H9 (cell line): ENCODE measurements at regions not wholly inside any gene's neighbourhood (a gene's known extent, or its start where the extent isn't known, plus 50 kb on each side); places are given as distances from the start of the nearest gene placed in this dataset.

ENCODE experiments used
- DNase-seq: peaks from one replicate; pipeline ENCODE4 v3.0.0-alpha.2; 2017
- H2AFZ ChIP-seq: one replicate; pipeline ENCODE4 v1.6.1; 2013; ENCODE audit warnings: mild to moderate bottlenecking, low read length, control low read depth, moderate library complexity
- H2AK5ac ChIP-seq: 2 replicates; pipeline ENCODE4 v1.6.1; 2013; ENCODE audit warnings: low read length, control low read depth, mixed read lengths; ENCODE audit not compliant: insufficient read length
- H2BK120ac ChIP-seq: one replicate; pipeline ENCODE4 v1.6.1; 2013; ENCODE audit warnings: low read depth, mild to moderate bottlenecking, low read length, control low read depth, inconsistent platforms; ENCODE audit not compliant: poor library complexity, severe bottlenecking
- H2BK12ac ChIP-seq: 2 replicates; pipeline ENCODE4 v1.6.1; 2013; ENCODE audit warnings: low read length, control low read depth, mixed read lengths, low read depth; ENCODE audit not compliant: insufficient read length
- H2BK15ac ChIP-seq: 2 replicates; pipeline ENCODE4 v1.6.1; 2013; ENCODE audit warnings: low read depth, low read length, control low read depth
- H2BK20ac ChIP-seq: one replicate; pipeline ENCODE4 v1.6.1; 2013; ENCODE audit warnings: low read depth, mild to moderate bottlenecking, low read length, control low read depth, inconsistent platforms; ENCODE audit not compliant: poor library complexity, severe bottlenecking
- H2BK5ac ChIP-seq: 2 replicates; pipeline ENCODE4 v1.6.1; 2013; ENCODE audit warnings: low read length, control low read depth, mixed read lengths; ENCODE audit not compliant: insufficient read length
- H3K14ac ChIP-seq: 2 replicates; pipeline ENCODE4 v1.6.1; 2013; ENCODE audit warnings: low read length, control low read depth; ENCODE audit not compliant: insufficient read depth
- H3K18ac ChIP-seq: 2 replicates; pipeline ENCODE4 v1.6.1; 2013; ENCODE audit warnings: low read depth, mild to moderate bottlenecking, mixed read lengths, low read length, control low read depth; ENCODE audit not compliant: insufficient read length
- H3K23ac ChIP-seq: 2 replicates; pipeline ENCODE4 v1.6.1; 2013; ENCODE audit warnings: low read length, control low read depth, mixed read lengths, low read depth; ENCODE audit not compliant: insufficient read length
- H3K23me2 ChIP-seq: 2 replicates; pipeline ENCODE4 v1.6.1; 2013; ENCODE audit warnings: low read depth, mild to moderate bottlenecking, mixed read lengths, low read length, control low read depth; ENCODE audit not compliant: insufficient read length, poor library complexity, severe bottlenecking
- H3K27ac ChIP-seq: 2 replicates; pipeline ENCODE4 v1.5.1; 2013; ENCODE audit warnings: low read length, control low read depth, mixed read lengths, low read depth; ENCODE audit not compliant: insufficient read length
- H3K27me3 ChIP-seq: 2 replicates; pipeline ENCODE4 v1.6.1; 2013; ENCODE audit warnings: low read length, control low read depth, inconsistent platforms; ENCODE audit not compliant: insufficient read depth
- H3K4ac ChIP-seq: 2 replicates; pipeline ENCODE4 v1.6.1; 2013; ENCODE audit warnings: low read depth, mild to moderate bottlenecking, control low read depth, inconsistent platforms, low read length, moderate library complexity
- H3K4me1 ChIP-seq: 2 replicates; pipeline ENCODE4 v1.6.1; 2013; ENCODE audit warnings: low read length, control low read depth, inconsistent platforms; ENCODE audit not compliant: insufficient read depth
- H3K4me2 ChIP-seq: 2 replicates; pipeline ENCODE4 v1.6.1; 2013; ENCODE audit warnings: low read length, control low read depth, mixed read lengths; ENCODE audit not compliant: insufficient read length, insufficient read depth
- H3K56ac ChIP-seq: 2 replicates; pipeline ENCODE4 v1.6.1; 2013; ENCODE audit warnings: low read depth, mild to moderate bottlenecking, mixed read lengths, low read length, control low read depth; ENCODE audit not compliant: insufficient read length
- H3K79me1 ChIP-seq: 2 replicates; pipeline ENCODE4 v1.6.1; 2013; ENCODE audit warnings: low read depth, mild to moderate bottlenecking, moderate library complexity, low read length, control low read depth, inconsistent platforms; ENCODE audit not compliant: insufficient read depth, poor library complexity, severe bottlenecking
- H3K79me2 ChIP-seq: 2 replicates; pipeline ENCODE4 v1.6.1; 2013; ENCODE audit warnings: low read length, control low read depth, inconsistent platforms; ENCODE audit not compliant: insufficient read depth
- H3K9ac ChIP-seq: 2 replicates; pipeline ENCODE4 v1.6.1; 2013; ENCODE audit warnings: low read length, control low read depth, mixed read lengths; ENCODE audit not compliant: insufficient read length; ENCODE audit errors: extremely low read depth
- H3K9me3 ChIP-seq: one replicate; pipeline ENCODE4 v1.6.1; 2013; ENCODE audit warnings: low read depth, low read length, inconsistent platforms; ENCODE audit not compliant: control insufficient read depth
- H3T11ph ChIP-seq: one replicate; pipeline ENCODE4 v1.6.1; 2013; ENCODE audit warnings: mild to moderate bottlenecking, low read length, control low read depth, inconsistent platforms
- H4K20me1 ChIP-seq: one replicate; pipeline ENCODE4 v1.6.1; 2013; ENCODE audit not compliant: control insufficient read depth, insufficient read length, insufficient read depth
- H4K5ac ChIP-seq: 2 replicates; pipeline ENCODE4 v1.6.1; 2013; ENCODE audit warnings: low read depth, mild to moderate bottlenecking, mixed read lengths, low read length, control low read depth; ENCODE audit not compliant: insufficient read length
- H4K8ac ChIP-seq: replicated peaks from 2 replicates; pipeline ENCODE4 v1.6.1; 2013; ENCODE audit warnings: low read length, control low read depth, mixed read lengths, low read depth; ENCODE audit not compliant: insufficient read length
- H4K91ac ChIP-seq: 2 replicates; pipeline ENCODE4 v1.6.1; 2013; ENCODE audit warnings: low read depth, mild to moderate bottlenecking, moderate library complexity, mixed read lengths, low read length, control low read depth; ENCODE audit not compliant: insufficient read length
- H3K27ac Mint-ChIP-seq, 3 experiments: 2 replicates in 2 of 3; 3 replicates in 1 of 3; pipeline ENCODE4 v1.8.0; 2020 to 2021; ENCODE audit warnings: mixed read lengths in 3 of 3, mild to moderate bottlenecking in 1 of 3, moderate library complexity in 1 of 3
- H3K27me3 Mint-ChIP-seq: 2 replicates; pipeline ENCODE4 v1.8.0; 2021; ENCODE audit warnings: low read depth, mild to moderate bottlenecking, moderate library complexity, mixed read lengths
- H3K36me3 Mint-ChIP-seq, 3 experiments: 2 replicates in 2 of 3; 3 replicates in 1 of 3; pipeline ENCODE4 v1.8.0; 2020 to 2021; ENCODE audit warnings: low read depth in 3 of 3, mixed read lengths in 3 of 3; ENCODE audit not compliant: insufficient read depth in 1 of 3
- H3K4me1 Mint-ChIP-seq, 2 experiments: 2 replicates each; pipeline ENCODE4 v1.8.0; 2020; ENCODE audit warnings: mixed read lengths in 2 of 2
- H3K4me3 Mint-ChIP-seq, 2 experiments: 2 replicates in 1 of 2; 3 replicates in 1 of 2; pipeline ENCODE4 v1.8.0; 2020 to 2021; ENCODE audit warnings: mild to moderate bottlenecking in 2 of 2, mixed read lengths in 2 of 2, moderate library complexity in 1 of 2
- H3K9me3 Mint-ChIP-seq, 2 experiments: 2 replicates in 1 of 2; 3 replicates in 1 of 2; pipeline ENCODE4 v1.8.0; 2020; ENCODE audit warnings: mild to moderate bottlenecking in 2 of 2, mixed read lengths in 2 of 2, moderate library complexity in 1 of 2
- CTCF ChIP-seq: fragments of 200-600 bp; sonication (generic); conservative IDR thresholded peaks from 3 replicates; pipeline ENCODE4 v1.8.0; 2021; ENCODE audit warnings: antibody characterized with exemption, mild to moderate bottlenecking
- WGBS: extraction: QIAGEN DNeasy Blood & Tissue Kit; methylation state at CpG from one replicate; pipeline ENCODE4 v1.1.7; 2013; ENCODE audit warnings: missing lambda C conversion rate, low lambda C conversion rate, mixed read lengths; ENCODE audit not compliant: insufficient read length; ENCODE audit errors: extremely low coverage; 5-methylcytosine and 5-hydroxymethylcytosine counted together

- Histone ChIP-seq H3K79me1 (no peaks in the 10 kb centered on the region), H3K14ac (no peak overlapping the region), H3K23ac (no peak overlapping the region), H2BK20ac (no peak overlapping the region), H4K20me1 (no peaks in the 10 kb centered on the region), H3K27ac (no peak overlapping the region), H2BK120ac (no peak overlapping the region), H2BK12ac (no peak overlapping the region), H2AFZ (no peak overlapping the region), H2AK5ac (no peak overlapping the region), H3K9me3 (no peaks in the 10 kb centered on the region), H4K5ac (no peak overlapping the region), H3K56ac (no peak overlapping the region), H4K91ac (no peak overlapping the region), H2BK5ac (no peak overlapping the region), H4K8ac (no peak overlapping the region), H3K23me2 (no peaks in the 10 kb centered on the region), H3K27me3 (no peaks in the 10 kb centered on the region), H3K4me2 (no peak overlapping the region), H3K18ac (no peak overlapping the region), H3K79me2 (no peaks in the 10 kb centered on the region), H3T11ph (no peak overlapping the region), H3K4ac (no peak overlapping the region), H3K4me1 (no peaks in the 10 kb centered on the region), H3K9ac (no peak overlapping the region), H2BK15ac (no peak overlapping the region)
- Mint-ChIP-seq H3K4me3 (no peak overlapping the region), H3K36me3 (peaks cover 0 to 3% (median 2%) of the 10 kb centered on the region in 3 experiments; a peak in 3 of 7 replicates), H3K27me3 (no peaks in the 10 kb centered on the region), H3K9me3 (peaks cover 0 to 2% of the 10 kb centered on the region in 2 experiments; a peak in 2 of 5 replicates), H3K4me1 (peaks cover 7 to 10% of the 10 kb centered on the region in 2 experiments; a peak in 2 of 4 replicates), H3K27ac (no peak overlapping the region)
- no peak for DNase-seq
- TF ChIP-seq CTCF = no peak
- WGBS = no CpG with 5 or more reads among the region's 2 CpGs
Measured at GRCh38 chr5:71874521-71874920, 155.4 kb downstream of the CARTPT start.
